Esophagus squamous epithelium (tissue), 5 donors: ENCODE measurements at regions not wholly inside any gene's neighbourhood (a gene's known extent, or its start where the extent isn't known, plus 50 kb on each side); places are given as distances from the start of the nearest gene placed in this dataset.
A peak's percentile ranks its signal among the peaks of the same experiment; 100 is the strongest.

ENCODE experiments used
- DNase-seq: peaks from one replicate; lab custom pipeline; 2025; lab: John Stamatoyannopoulos, UW
- H3K27ac ChIP-seq, 4 donors: fragments of 200-600 bp; sonication (generic); one replicate each; pipeline ENCODE4 v1.5.1; 2016 to 2019; ENCODE audit warnings: mild to moderate bottlenecking in 1 of 4
- H3K27me3 ChIP-seq, 4 donors: fragments of 200-600 bp; sonication (generic); 1 replicate in 3 of 4; 2 replicates in 1 of 4; pipeline versions ENCODE4 v1.5.1 to v1.6.0; 2017 to 2021; ENCODE audit warnings: antibody characterized with exemption in 1 of 4
- H3K36me3 ChIP-seq, 3 donors: fragments of 200-600 bp; sonication (generic); one replicate each; pipeline ENCODE4 v1.5.1; 2016 to 2019
- H3K4me1 ChIP-seq, 3 donors: fragments of 200-600 bp; sonication (generic); one replicate each; pipeline ENCODE4 v1.5.1; 2017 to 2019
- H3K4me3 ChIP-seq, 4 donors: fragments of 200-600 bp; sonication (generic); 1 replicate in 3 of 4; 2 replicates in 1 of 4; pipeline ENCODE4 v1.5.1; 2016 to 2019; ENCODE audit warnings: mild to moderate bottlenecking in 2 of 4, moderate library complexity in 1 of 4
- H3K9me3 ChIP-seq, 3 donors: fragments of 200-600 bp; sonication (generic); one replicate each; pipeline ENCODE4 v1.5.1; 2016 to 2019
- POLR2A ChIP-seq, 4 donors: fragments of 450-650 bp; IDR thresholded peaks; one replicate each; pipeline ENCODE4 v1.6.1; 2017; ENCODE audit warnings: antibody characterized with exemption in 4 of 4, mild to moderate bottlenecking in 4 of 4, moderate library complexity in 3 of 4
- WGBS, 2 donors: methylation state at CpG; one replicate each; pipeline ENCODE4 v1.1.5; 2018; 5-methylcytosine and 5-hydroxymethylcytosine counted together
- intact Hi-C: fragments of 100-400 bp; cut with DNase I; formaldehyde crosslinking; loops from one replicate; pipeline ENCODE4 v1.15.0; 2022
- TF ChIP-seq, protein P1 (sequence below), 6 experiments: fragments of 450-650 bp in 4 of 6; fragments of 200-600 bp in 2 of 6; sonication (generic) in 2 of 6; IDR thresholded peaks; one replicate each; pipeline ENCODE4 v1.5.1; 2016 to 2019; ENCODE audit warnings: antibody characterized with exemption in 6 of 6, mild to moderate bottlenecking in 4 of 6, moderate library complexity in 4 of 6
- donor health status: DM: yes; HTN: yes; CAD: no.

DNA sequence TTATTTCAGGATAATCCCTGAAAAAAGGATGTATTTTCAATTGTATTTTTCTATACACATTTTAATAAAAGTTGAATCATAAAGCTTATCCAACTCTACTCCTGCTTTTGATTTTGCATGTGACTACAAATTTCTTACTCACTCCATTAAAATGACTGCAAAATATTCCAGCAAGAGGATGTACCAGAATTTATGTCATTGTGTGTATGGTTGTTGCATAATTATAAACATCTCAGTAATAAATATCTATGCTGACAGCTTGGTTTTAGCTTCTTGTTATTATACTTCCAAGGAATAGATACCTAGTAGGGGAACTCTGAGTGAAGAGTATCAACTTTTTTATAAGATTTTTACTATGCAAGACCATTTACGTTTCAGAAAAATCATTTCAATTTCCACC, 463.2 kb upstream of the RUNX1 start:
- Histone ChIP-seq H3K9me3 (no peaks in the 10 kb centered on the region), H3K4me3 (no peak overlapping the region), H3K4me1 (peaks cover 0 to 10% (median 9%) of the 10 kb centered on the region in 3 donors), H3K36me3 (no peaks in the 10 kb centered on the region), H3K27me3 (peaks cover 0 to 2% (median 0%) of the 10 kb centered on the region in 4 donors), H3K27ac (no peak overlapping the region)
- TF ChIP-seq POLR2A (IDR thresholded peaks at IDR 0.05): no peak
- WGBS, 2 donors: 86 to 95% methylated on average over 1 of the region's 1 CpG
- intact Hi-C loops: no loop called here
- no peak for DNase-seq

DNA sequence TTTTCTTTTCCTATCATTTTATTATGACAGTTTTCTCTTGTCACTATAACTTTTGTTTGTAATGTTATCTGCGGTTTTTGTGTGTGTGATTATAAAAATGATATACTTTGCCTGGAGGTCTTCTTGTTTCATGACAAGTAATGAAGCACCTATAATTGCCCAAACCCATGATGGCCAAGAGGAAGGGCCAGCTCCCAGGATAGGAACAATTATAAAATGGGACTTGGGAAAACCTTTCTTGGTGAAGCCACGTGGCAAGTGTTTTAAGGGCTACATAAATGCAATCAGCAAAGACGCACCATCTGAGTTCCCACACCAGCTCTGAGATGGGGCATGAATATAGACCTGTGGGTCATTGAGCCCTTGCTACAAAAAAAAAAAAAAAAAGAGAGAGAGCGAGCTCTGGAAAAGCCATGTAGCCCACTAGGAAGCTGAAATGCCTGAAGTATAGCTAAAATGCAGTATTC, 462.6 kb upstream of the RUNX1 start:
- Histone ChIP-seq H3K27me3 (no peaks in the 10 kb centered on the region), H3K4me1 (peaks cover 0 to 10% (median 9%) of the 10 kb centered on the region in 3 donors), H3K9me3 (no peaks in the 10 kb centered on the region), H3K4me3 (no peak overlapping the region), H3K27ac (peak overlapping the region in 1 of 4 donors; percentile 29), H3K36me3 (no peaks in the 10 kb centered on the region)
- intact Hi-C loops: no loop called here
- DNase-seq: no peak
- 54 to 63% methylated on average over 4 of the region's 4 CpGs for WGBS, 2 donors
- TF ChIP-seq, protein P1, sequence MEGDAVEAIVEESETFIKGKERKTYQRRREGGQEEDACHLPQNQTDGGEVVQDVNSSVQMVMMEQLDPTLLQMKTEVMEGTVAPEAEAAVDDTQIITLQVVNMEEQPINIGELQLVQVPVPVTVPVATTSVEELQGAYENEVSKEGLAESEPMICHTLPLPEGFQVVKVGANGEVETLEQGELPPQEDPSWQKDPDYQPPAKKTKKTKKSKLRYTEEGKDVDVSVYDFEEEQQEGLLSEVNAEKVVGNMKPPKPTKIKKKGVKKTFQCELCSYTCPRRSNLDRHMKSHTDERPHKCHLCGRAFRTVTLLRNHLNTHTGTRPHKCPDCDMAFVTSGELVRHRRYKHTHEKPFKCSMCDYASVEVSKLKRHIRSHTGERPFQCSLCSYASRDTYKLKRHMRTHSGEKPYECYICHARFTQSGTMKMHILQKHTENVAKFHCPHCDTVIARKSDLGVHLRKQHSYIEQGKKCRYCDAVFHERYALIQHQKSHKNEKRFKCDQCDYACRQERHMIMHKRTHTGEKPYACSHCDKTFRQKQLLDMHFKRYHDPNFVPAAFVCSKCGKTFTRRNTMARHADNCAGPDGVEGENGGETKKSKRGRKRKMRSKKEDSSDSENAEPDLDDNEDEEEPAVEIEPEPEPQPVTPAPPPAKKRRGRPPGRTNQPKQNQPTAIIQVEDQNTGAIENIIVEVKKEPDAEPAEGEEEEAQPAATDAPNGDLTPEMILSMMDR (IDR thresholded peaks at IDR 0.05): no peak
- no peak for TF ChIP-seq POLR2A (IDR thresholded peaks at IDR 0.05)

DNA sequence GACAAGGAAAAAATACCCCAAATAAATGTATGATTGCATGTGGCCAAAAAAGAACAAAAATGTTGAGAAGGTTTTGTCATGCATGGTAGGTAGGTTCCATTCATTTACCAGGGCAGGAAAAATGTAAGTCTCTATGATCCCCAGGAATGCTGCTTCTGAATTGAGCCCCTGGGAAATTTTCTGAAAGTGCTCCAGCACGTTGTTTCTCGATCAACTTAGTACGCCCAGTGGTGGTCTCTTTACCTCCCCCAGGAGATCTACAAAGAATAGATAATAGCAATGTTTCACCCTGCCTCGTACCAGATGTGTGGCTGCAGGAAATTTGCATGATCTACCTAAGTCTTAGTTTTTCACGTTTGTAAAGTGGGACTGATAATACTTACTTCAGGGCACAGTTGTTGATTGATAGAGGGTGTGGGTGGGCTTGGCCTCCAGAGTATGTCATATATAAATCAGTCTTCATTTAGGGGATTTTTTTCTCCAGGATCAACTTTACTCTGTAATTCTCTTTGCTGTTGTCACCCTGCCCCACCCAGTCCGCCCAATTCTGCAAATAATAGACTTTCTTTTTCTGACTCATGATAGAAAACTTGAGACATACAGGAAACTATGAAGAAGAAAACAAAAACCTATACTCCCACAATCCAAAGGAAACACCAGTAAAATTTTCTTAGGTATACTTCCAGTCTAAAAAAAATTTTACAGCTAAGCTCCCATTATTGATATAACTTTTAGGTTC, 462.0 kb upstream of the RUNX1 start:
- Histone ChIP-seq H3K27ac (peak overlapping the region in 1 of 4 donors; percentile 29), H3K9me3 (no peaks in the 10 kb centered on the region), H3K4me3 (no peak overlapping the region), H3K27me3 (no peaks in the 10 kb centered on the region), H3K4me1 (peaks cover 0 to 10% (median 9%) of the 10 kb centered on the region in 3 donors), H3K36me3 (no peaks in the 10 kb centered on the region)
- WGBS, 2 donors: 48 to 55% methylated on average over 6 of the region's 6 CpGs
- TF ChIP-seq, protein P1 (IDR thresholded peaks at IDR 0.05): no peak
- no peak for TF ChIP-seq POLR2A (IDR thresholded peaks at IDR 0.05)
- intact Hi-C loops: no loop called here
- no peak for DNase-seq

DNA sequence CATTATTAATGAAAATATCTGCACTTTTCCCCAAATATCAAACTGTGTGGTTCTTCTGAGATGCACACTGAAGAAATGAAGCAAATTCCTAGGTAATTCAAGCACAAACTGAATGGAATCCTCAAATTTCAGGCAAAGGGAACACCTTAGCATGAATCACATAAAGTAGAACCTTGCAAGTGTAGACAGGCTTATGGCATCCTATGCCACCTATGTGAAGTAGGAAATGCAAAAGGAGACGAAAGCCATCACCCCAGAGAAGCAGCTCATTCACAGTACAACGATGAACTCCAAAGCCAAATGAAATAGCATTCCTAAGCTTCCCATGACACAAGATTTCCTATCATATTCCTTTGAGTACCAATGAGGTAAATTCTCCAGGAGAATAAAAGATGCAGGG, 461.2 kb upstream of the RUNX1 start:
- Histone ChIP-seq H3K4me3 (no peak overlapping the region), H3K36me3 (no peaks in the 10 kb centered on the region), H3K27ac (no peak overlapping the region), H3K9me3 (no peaks in the 10 kb centered on the region), H3K27me3 (no peaks in the 10 kb centered on the region), H3K4me1 (peaks cover 0 to 10% (median 9%) of the 10 kb centered on the region in 3 donors)
- 49 to 52% methylated on average over 2 of the region's 2 CpGs for whole genome bisulfite sequencing, 2 donors
- intact Hi-C loops: no loop called here
- TF ChIP-seq, protein P1 (IDR thresholded peaks at IDR 0.05): no peak
- TF ChIP-seq POLR2A (IDR thresholded peaks at IDR 0.05): no peak
- no peak for DNase-seq

DNA sequence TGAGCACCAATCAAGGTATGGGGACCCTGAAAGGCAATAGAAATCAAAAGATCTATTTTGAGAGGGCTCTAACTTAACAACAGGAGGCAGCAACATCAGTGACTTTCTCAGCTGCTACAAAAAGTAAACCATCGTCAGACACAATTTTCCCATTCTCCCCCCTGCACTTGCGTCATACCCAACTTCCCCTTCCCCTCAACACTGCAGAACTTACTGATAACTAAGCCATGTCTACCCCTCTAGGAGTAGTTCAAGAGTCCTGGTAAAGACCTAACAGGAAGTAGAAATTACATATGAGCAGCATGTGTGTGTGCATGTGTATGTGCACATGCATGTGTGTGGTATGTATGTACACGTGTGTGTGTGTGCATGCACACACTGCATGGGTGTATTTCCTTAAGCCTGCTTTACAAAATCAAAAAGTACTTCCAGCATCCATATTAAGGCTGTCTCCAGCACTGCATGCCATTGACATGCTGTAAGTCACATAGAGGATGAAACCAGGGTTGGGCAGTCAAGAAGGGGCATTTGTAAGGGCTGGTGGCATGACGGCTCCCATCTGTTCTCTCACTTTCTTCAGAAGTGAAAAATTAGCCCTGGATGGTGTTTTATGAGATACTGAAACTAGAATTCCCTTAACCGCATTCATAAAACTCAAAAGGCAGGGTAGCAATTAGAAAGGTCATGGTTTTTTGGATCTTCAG, 460.1 kb upstream of the RUNX1 start:
- no peak overlapping the region for H3K4me3 ChIP-seq
- H3K4me1 ChIP-seq: peaks cover 0 to 13% (median 10%) of the 10 kb centered on the region in 3 donors
- WGBS, 2 donors: 75 to 79% methylated on average over 4 to 5 of the region's 5 CpGs
- H3K27ac ChIP-seq: peak overlapping the region in 1 of 4 donors; percentile 37
- intact Hi-C loops: no loop called here
- TF ChIP-seq, protein P1 (IDR thresholded peaks at IDR 0.05): no peak
- no peak for TF ChIP-seq POLR2A (IDR thresholded peaks at IDR 0.05)
- no peaks in the 10 kb centered on the region for H3K36me3 ChIP-seq
- H3K27me3 ChIP-seq: peaks cover 0 to 5% (median 0%) of the 10 kb centered on the region in 4 donors
- H3K9me3 ChIP-seq: no peaks in the 10 kb centered on the region
- DNase-seq: no peak
